ENCODE measurements at regions not wholly inside any gene's neighbourhood (a gene's known extent, or its start where the extent isn't known, plus 50 kb on each side); places are given as distances from the start of the nearest gene placed in this dataset.

DNA sequence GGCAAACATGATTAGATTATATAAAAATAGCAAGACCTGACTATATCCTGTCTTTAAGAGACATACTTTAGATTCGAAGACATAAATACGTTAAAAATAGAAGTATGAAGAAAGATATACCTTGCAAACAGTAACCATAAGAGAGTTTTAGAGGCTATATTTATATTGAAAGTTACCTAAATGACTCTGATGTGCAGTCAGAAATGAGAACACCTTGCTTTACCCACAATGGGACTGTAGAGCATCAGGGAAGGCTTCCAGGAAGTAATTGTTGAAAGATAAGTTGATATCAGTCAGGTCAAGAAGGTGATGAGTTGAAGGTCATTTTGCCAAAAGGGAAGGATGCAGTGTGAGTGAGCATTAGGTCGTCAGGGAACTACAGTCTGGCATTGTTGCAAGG, 110.2 kb downstream of the NEDD1 start:
- no peak overlapping the region for H3K4me3 ChIP-seq (ENCODE audit: control insufficient read depth in 2 of 3, extremely low read depth in 1 of 3, insufficient read depth in 2 of 3, low read depth in 1 of 3, low read length in 3 of 3)
- H3K27me3 ChIP-seq (ENCODE audit: control insufficient read depth, extremely low read depth, insufficient read depth, low read length): no peaks in the 10 kb centered on the region
- no peaks in the 10 kb centered on the region for H3K9me3 ChIP-seq (ENCODE audit: control insufficient read depth, low read depth, low read length)
- H3K4me2 ChIP-seq (ENCODE audit: control insufficient read depth, extremely low read depth, insufficient read depth, low read depth, low read length): no peak overlapping the region
- no peak for FAIRE-seq
- H4K20me1 ChIP-seq (ENCODE audit: control insufficient read depth, extremely low read depth, insufficient read depth, low read length): no peaks in the 10 kb centered on the region
- no peak for DNase-seq (ENCODE audit: low read depth, low spot score)
- TF ChIP-seq, protein P1, sequence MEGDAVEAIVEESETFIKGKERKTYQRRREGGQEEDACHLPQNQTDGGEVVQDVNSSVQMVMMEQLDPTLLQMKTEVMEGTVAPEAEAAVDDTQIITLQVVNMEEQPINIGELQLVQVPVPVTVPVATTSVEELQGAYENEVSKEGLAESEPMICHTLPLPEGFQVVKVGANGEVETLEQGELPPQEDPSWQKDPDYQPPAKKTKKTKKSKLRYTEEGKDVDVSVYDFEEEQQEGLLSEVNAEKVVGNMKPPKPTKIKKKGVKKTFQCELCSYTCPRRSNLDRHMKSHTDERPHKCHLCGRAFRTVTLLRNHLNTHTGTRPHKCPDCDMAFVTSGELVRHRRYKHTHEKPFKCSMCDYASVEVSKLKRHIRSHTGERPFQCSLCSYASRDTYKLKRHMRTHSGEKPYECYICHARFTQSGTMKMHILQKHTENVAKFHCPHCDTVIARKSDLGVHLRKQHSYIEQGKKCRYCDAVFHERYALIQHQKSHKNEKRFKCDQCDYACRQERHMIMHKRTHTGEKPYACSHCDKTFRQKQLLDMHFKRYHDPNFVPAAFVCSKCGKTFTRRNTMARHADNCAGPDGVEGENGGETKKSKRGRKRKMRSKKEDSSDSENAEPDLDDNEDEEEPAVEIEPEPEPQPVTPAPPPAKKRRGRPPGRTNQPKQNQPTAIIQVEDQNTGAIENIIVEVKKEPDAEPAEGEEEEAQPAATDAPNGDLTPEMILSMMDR (optimal IDR thresholded peaks at IDR 0.05 in 1 of 3, IDR thresholded peaks at IDR 0.05 in 1 of 3, conservative IDR thresholded peaks at IDR 0.05 in 1 of 3; ENCODE audit: extremely low read depth in 1 of 3, insufficient read depth in 2 of 3, low read length in 3 of 3): no peak
- TF ChIP-seq EZH2 (IDR thresholded peaks at IDR 0.05; ENCODE audit: low read length): no peak
- H3K9me1 ChIP-seq (ENCODE audit: control insufficient read depth, extremely low read depth, insufficient read depth, low read length): no peaks in the 10 kb centered on the region
- no peaks in the 10 kb centered on the region for H3K4me1 ChIP-seq (ENCODE audit: control insufficient read depth, extremely low read depth, insufficient read depth, low read length)
- H3K27ac ChIP-seq (ENCODE audit: control insufficient read depth, insufficient read depth, low read length): no peak overlapping the region
- no peak overlapping the region for H3K9ac ChIP-seq (ENCODE audit: control insufficient read depth, extremely low read depth, insufficient read depth, low read length)
- H2AFZ ChIP-seq (ENCODE audit: control insufficient read depth, low read length): no peak overlapping the region
- no peaks in the 10 kb centered on the region for H3K79me2 ChIP-seq (ENCODE audit: control insufficient read depth, insufficient read depth, low read length)
- no peaks in the 10 kb centered on the region for H3K36me3 ChIP-seq (ENCODE audit: control insufficient read depth in 2 of 2, extremely low read depth in 1 of 2, insufficient read depth in 2 of 2, low read length in 2 of 2)
- dilution Hi-C loops (cut with MboI; ENCODE audit: extremely low pct_ligation_motif_present, low sequenced_read_pairs): no loop called here

DNA sequence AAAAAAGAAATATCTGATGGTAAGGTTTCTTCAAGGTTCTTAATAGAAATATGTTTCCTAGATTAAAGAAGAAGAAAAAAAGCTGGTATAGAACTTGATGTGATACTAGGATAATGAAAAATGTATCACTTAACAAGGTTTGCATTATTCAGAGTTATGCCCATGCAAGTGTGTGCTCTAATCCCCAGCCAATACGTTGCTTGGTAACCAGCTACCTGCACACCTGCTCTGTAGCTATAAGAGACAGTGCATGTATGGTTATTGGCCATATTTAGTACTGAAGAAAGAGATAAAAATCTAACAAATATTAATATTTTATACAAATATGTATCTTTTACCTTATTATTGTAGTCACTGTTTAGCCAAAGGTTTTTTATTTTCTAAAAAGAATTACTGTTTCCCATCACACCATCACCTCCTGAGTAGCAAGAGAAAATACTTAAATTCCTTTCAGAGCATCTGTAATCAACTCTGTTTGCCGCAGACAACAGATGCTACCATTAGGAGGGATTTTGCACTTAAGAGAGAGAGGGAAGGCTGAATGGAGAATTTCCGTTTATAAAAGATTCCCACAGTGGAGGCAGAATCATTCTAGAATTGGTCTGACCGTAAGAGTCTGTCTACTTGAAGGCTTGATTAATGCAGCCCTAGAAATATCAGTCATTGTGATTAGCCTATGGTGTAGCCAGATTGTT, 115.6 kb downstream of the NEDD1 start:
- H3K79me2 ChIP-seq (ENCODE audit: control insufficient read depth, insufficient read depth, low read length): no peaks in the 10 kb centered on the region
- dilution Hi-C loops (cut with MboI; ENCODE audit: extremely low pct_ligation_motif_present, low sequenced_read_pairs): no loop called here
- H3K4me2 ChIP-seq (ENCODE audit: control insufficient read depth, extremely low read depth, insufficient read depth, low read depth, low read length): no peak overlapping the region
- H3K4me1 ChIP-seq (ENCODE audit: control insufficient read depth, extremely low read depth, insufficient read depth, low read length): no peaks in the 10 kb centered on the region
- H3K27ac ChIP-seq (ENCODE audit: control insufficient read depth, insufficient read depth, low read length): no peak overlapping the region
- no peaks in the 10 kb centered on the region for H3K36me3 ChIP-seq (ENCODE audit: control insufficient read depth in 2 of 2, extremely low read depth in 1 of 2, insufficient read depth in 2 of 2, low read length in 2 of 2)
- H3K9ac ChIP-seq (ENCODE audit: control insufficient read depth, extremely low read depth, insufficient read depth, low read length): no peak overlapping the region
- no peak overlapping the region for H3K4me3 ChIP-seq (ENCODE audit: control insufficient read depth in 2 of 3, extremely low read depth in 1 of 3, insufficient read depth in 2 of 3, low read depth in 1 of 3, low read length in 3 of 3)
- no peaks in the 10 kb centered on the region for H3K27me3 ChIP-seq (ENCODE audit: control insufficient read depth, extremely low read depth, insufficient read depth, low read length)
- FAIRE-seq (no peak), DNase-seq (ENCODE audit: low read depth, low spot score) (no peak)
- no peaks in the 10 kb centered on the region for H3K9me1 ChIP-seq (ENCODE audit: control insufficient read depth, extremely low read depth, insufficient read depth, low read length)
- H4K20me1 ChIP-seq (ENCODE audit: control insufficient read depth, extremely low read depth, insufficient read depth, low read length): no peaks in the 10 kb centered on the region
- H3K9me3 ChIP-seq (ENCODE audit: control insufficient read depth, low read depth, low read length): no peaks in the 10 kb centered on the region
- TF ChIP-seq, protein P1 (optimal IDR thresholded peaks at IDR 0.05 in 1 of 3, IDR thresholded peaks at IDR 0.05 in 1 of 3, conservative IDR thresholded peaks at IDR 0.05 in 1 of 3; ENCODE audit: extremely low read depth in 1 of 3, insufficient read depth in 2 of 3, low read length in 3 of 3): no peak
- no peak for TF ChIP-seq EZH2 (IDR thresholded peaks at IDR 0.05; ENCODE audit: low read length)
- no peak overlapping the region for H2AFZ ChIP-seq (ENCODE audit: control insufficient read depth, low read length)
